OCI-LY7 (cell line): ENCODE measurements at regions not wholly inside any gene's neighbourhood (a gene's known extent, or its start where the extent isn't known, plus 50 kb on each side); places are given as distances from the start of the nearest gene placed in this dataset.
A peak's percentile ranks its signal among the peaks of the same experiment; 100 is the strongest.

Source experiments
- BruUV-seq: library from RNA; stranded (reverse); fragments of 400-500 nt; replicated peaks from 2 replicates; lab custom pipeline; 2021; lab: Mats Ljungman, UMichigan
- CTCF ChIA-PET: fragments of 300-600 bp; sonication (Branson Sonifier 250); formaldehyde crosslinking; loops from one replicate; lab custom pipeline; 2022; ENCODE audit warnings: antibody characterized with exemption; ENCODE audit not compliant: unreplicated experiment; lab: Charles Lee
- POLR2A ChIA-PET: fragments of 300-600 bp; sonication (Branson Sonifier 250); formaldehyde crosslinking; loops from one replicate; lab custom pipeline; 2022; ENCODE audit warnings: antibody characterized with exemption; lab: Charles Lee
- DNase-seq: peaks from one replicate; pipeline ENCODE4 v3.0.0-alpha.2; 2015; ENCODE audit warnings: low spot score
- H2AFZ ChIP-seq: fragments of 200-600 bp; sonication (generic), shearing (Covaris generic); 2 replicates; pipeline ENCODE4 v1.6.1; 2014; ENCODE audit warnings: mild to moderate bottlenecking, antibody characterized with exemption, low read length, moderate library complexity
- H3K27ac ChIP-seq: fragments of 200-600 bp; sonication (generic); 2 replicates; pipeline ENCODE4 v1.5.1; 2014; ENCODE audit warnings: mixed run types, low read depth, mild to moderate bottlenecking, moderate library complexity, low read length, inconsistent platforms; ENCODE audit not compliant: poor library complexity, severe bottlenecking
- H3K36me3 ChIP-seq: fragments of 200-600 bp; sonication (generic); 2 replicates; pipeline ENCODE4 v1.6.1; 2014; ENCODE audit warnings: mild to moderate bottlenecking, antibody characterized with exemption, low read length, moderate library complexity, mixed read lengths; ENCODE audit not compliant: insufficient read depth
- H3K4me1 ChIP-seq: fragments of 200-600 bp; sonication (generic); 2 replicates; pipeline ENCODE4 v1.5.1; 2014; ENCODE audit warnings: mild to moderate bottlenecking, low read length; ENCODE audit not compliant: insufficient read depth, poor library complexity, severe bottlenecking
- H3K4me2 ChIP-seq: fragments of 200-600 bp; sonication (generic); 2 replicates; pipeline ENCODE4 v1.6.1; 2014; ENCODE audit warnings: mild to moderate bottlenecking, low read length
- H3K4me3 ChIP-seq: fragments of 200-600 bp; sonication (generic); 2 replicates; pipeline ENCODE4 v1.5.1; 2014; ENCODE audit warnings: mild to moderate bottlenecking, low read depth, low read length; ENCODE audit not compliant: poor library complexity, severe bottlenecking
- H3K79me2 ChIP-seq: fragments of 200-600 bp; sonication (generic); 2 replicates; pipeline ENCODE4 v1.6.1; 2016; ENCODE audit warnings: low read depth, mild to moderate bottlenecking, low read length, moderate library complexity, mixed read lengths; ENCODE audit not compliant: insufficient read depth
- H3K9me2 ChIP-seq: fragments of 200-600 bp; sonication (generic); 2 replicates; pipeline ENCODE4 v1.6.1; 2016; ENCODE audit warnings: mild to moderate bottlenecking, low read length, mixed read lengths; ENCODE audit not compliant: insufficient read depth
- H3K9me3 ChIP-seq: fragments of 200-600 bp; sonication (generic); 2 replicates; pipeline ENCODE4 v1.6.1; 2014; ENCODE audit warnings: mild to moderate bottlenecking, mixed run types, low read length, mixed read lengths
- H4K20me1 ChIP-seq: fragments of 200-600 bp; sonication (generic); 2 replicates; pipeline ENCODE4 v1.6.1; 2014; ENCODE audit warnings: mild to moderate bottlenecking, antibody characterized with exemption, low read length, moderate library complexity, mixed read lengths; ENCODE audit not compliant: insufficient read depth
- EZH2phosphoT487 ChIP-seq: fragments of 200-600 bp; sonication (generic); IDR thresholded peaks from 2 replicates; pipeline ENCODE4 v1.6.1; 2018; ENCODE audit warnings: low read depth, borderline replicate concordance, mild to moderate bottlenecking, mixed run types, antibody characterized with exemption, low read length, moderate library complexity, mixed read lengths
- intact Hi-C: fragments of 100-400 bp; cut with micrococcal nuclease; formaldehyde crosslinking; loops from one replicate; pipeline ENCODE4 v1.10.0; 2022; ENCODE audit not compliant: unreplicated experiment
- TF ChIP-seq, protein P1 (sequence below): fragments of 200-600 bp; sonication (generic); conservative IDR thresholded peaks from 2 replicates; pipeline ENCODE4 v1.5.1; 2014; ENCODE audit warnings: mild to moderate bottlenecking, antibody characterized with exemption, low read length, moderate library complexity, mixed read lengths

DNA sequence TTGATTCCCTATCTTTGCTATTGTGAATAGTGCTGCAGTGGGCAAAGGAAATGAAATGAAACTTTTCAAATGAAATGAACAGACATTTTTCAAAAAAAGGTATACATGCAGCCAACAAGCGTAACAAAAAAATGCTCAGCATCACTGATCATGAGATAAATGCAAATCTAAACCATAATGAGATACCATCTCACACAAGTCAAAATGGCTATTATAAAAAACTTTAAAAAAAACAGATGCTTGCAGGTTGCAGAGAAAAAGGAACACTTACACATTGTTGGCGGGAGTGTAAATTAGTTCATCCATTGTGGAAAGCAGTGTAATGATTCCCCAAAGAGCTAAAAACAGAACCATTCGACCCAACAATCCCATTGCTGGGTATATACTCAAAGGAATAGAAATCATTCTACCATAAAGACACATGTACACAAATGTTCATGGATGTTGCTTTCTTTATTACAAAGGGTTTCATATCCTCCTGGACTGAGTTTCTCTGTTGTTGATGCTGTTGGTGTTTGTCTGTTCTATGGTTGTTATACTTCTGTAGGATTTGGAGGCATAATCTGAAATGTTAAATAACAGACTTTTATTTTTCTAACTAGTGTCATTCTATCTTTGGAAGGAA lies 99.3 kb upstream of the SOX9 start:
- peak overlapping the region; percentile 33; the same call in 1 of the 2 replicates for H2AFZ ChIP-seq
- no peaks in the 10 kb centered on the region for H3K36me3 ChIP-seq
- peak; percentile 65 for DNase-seq
- peaks cover 86% of the 10 kb centered on the region for H3K4me1 ChIP-seq
- CTCF ChIA-PET, result interaction anchor here (0.6 kb wide), 1 partner anchor 9 kb away, joined by 3 read pairs; no protein-coding TSS in a partner anchor
- TF ChIP-seq, protein P1, sequence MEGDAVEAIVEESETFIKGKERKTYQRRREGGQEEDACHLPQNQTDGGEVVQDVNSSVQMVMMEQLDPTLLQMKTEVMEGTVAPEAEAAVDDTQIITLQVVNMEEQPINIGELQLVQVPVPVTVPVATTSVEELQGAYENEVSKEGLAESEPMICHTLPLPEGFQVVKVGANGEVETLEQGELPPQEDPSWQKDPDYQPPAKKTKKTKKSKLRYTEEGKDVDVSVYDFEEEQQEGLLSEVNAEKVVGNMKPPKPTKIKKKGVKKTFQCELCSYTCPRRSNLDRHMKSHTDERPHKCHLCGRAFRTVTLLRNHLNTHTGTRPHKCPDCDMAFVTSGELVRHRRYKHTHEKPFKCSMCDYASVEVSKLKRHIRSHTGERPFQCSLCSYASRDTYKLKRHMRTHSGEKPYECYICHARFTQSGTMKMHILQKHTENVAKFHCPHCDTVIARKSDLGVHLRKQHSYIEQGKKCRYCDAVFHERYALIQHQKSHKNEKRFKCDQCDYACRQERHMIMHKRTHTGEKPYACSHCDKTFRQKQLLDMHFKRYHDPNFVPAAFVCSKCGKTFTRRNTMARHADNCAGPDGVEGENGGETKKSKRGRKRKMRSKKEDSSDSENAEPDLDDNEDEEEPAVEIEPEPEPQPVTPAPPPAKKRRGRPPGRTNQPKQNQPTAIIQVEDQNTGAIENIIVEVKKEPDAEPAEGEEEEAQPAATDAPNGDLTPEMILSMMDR, result no peak
- no peak for TF ChIP-seq EZH2phosphoT487
- BruUV-seq, result no TSS peak
- H3K4me2 ChIP-seq, result peak overlapping the region; percentile 66
- H3K27ac ChIP-seq, result peak overlapping the region; percentile 83
- POLR2A ChIA-PET, result interaction anchor here (0.6 to 7.4 kb wide), 6 partner anchors 9 to 216 kb away, joined by 3 to 64 read pairs (median 10); no protein-coding TSS in a partner anchor
- no peaks in the 10 kb centered on the region for H3K79me2 ChIP-seq
- H3K9me3 ChIP-seq, result peaks cover 8% of the 10 kb centered on the region; the same call in 1 of the 2 replicates
- H3K4me3 ChIP-seq, result peak overlapping the region; percentile 20
- no peaks in the 10 kb centered on the region for H4K20me1 ChIP-seq
- H3K9me2 ChIP-seq, result no peaks in the 10 kb centered on the region
- intact Hi-C loops, result loop anchor here (1.0 to 10.0 kb wide), 2 partner anchors 9 to 1573 kb away; no protein-coding TSS in a partner anchor

DNA sequence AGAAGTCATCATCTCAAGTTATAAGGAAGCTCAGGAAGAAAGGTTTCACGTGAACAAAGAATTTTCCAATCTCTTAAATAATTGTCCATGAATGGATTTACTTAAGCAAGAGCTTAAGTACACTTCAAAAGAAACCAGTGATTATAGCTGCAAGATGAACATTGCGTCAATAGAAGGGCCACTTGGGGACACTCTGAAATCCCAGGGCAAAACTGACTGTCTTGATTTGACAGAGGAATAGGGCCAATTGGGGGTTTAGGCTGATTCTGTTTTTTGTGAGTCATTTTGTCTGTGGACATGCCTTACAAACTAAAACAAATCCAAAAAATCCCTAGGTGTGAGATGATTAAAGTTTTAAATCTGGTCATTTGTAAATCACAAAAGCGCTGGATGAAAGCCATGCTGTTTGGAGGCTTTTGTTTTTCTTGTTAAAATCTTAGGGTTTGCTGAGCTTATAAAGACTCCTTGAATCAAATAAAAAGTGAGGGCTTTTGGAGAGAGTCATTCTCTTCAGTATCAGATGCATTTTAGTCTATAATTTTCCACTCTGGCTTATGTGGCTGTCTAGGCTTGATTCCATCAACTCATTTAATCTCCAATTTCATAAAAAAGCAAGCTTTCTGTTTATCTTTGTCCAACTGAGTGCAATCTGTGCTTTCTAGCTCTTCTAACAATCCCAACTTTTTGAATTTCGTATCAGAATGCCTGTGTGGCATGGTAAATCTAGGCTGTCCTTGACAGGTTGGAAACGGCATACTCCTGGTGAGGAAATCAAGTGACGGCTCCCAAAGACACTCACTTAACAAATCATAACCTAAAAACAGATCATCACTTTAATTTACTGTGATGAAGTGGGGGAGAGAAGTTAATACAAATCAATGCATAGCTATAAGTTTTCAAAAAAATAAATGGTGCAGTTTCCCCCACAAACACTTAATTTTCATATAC lies 98.2 kb upstream of the SOX9 start:
- no peaks in the 10 kb centered on the region for H3K36me3 ChIP-seq
- POLR2A ChIA-PET, result interaction anchor here (0.7 to 7.4 kb wide), 7 partner anchors 8 to 215 kb away, joined by 3 to 64 read pairs (median 5); no protein-coding TSS in a partner anchor
- H3K4me2 ChIP-seq, result peak overlapping the region; percentile 66
- intact Hi-C loops, result loop anchor here (1.0 to 10.0 kb wide), 2 partner anchors 8 to 1572 kb away; no protein-coding TSS in a partner anchor
- TF ChIP-seq EZH2phosphoT487, result no peak
- TF ChIP-seq, protein P1, result no peak
- BruUV-seq, result no TSS peak
- H3K4me1 ChIP-seq, result peaks cover 97% of the 10 kb centered on the region
- H3K27ac ChIP-seq, result peak overlapping the region; percentile 83
- CTCF ChIA-PET, result interaction anchor here (0.6 to 1.2 kb wide), 3 partner anchors 11 to 16 kb away, joined by 3 to 4 read pairs (median 3); no protein-coding TSS in a partner anchor
- no peak for DNase-seq
- peaks cover 8% of the 10 kb centered on the region; the same call in 1 of the 2 replicates for H3K9me3 ChIP-seq
- no peaks in the 10 kb centered on the region for H3K79me2 ChIP-seq
- H2AFZ ChIP-seq, result peak overlapping the region; percentile 21
- no peaks in the 10 kb centered on the region for H3K9me2 ChIP-seq
- no peaks in the 10 kb centered on the region for H4K20me1 ChIP-seq
- H3K4me3 ChIP-seq, result peak overlapping the region; percentile 20
